Transverse colon (tissue), 4 donors: ENCODE measurements at regions not wholly inside any gene's neighbourhood (a gene's known extent, or its start where the extent isn't known, plus 50 kb on each side); places are given as distances from the start of the nearest gene placed in this dataset.

Experiments used
- DNase-seq: peaks from one replicate; pipeline ENCODE4 v3.0.0-alpha.2; 2019
- H3K27ac ChIP-seq, 4 donors: fragments of 200-600 bp; sonication (generic); 2 replicates each; pipeline ENCODE4 v1.5.1; 2016 to 2018; ENCODE audit warnings: inconsistent platforms in 4 of 4
- H3K27me3 ChIP-seq: fragments of 200-600 bp; sonication (generic); 2 replicates; pipeline ENCODE4 v1.5.1; 2017; ENCODE audit warnings: inconsistent platforms
- H3K36me3 ChIP-seq, 4 donors: fragments of 200-600 bp; sonication (generic); 2 replicates each; pipeline ENCODE4 v1.5.1; 2017 to 2019; ENCODE audit warnings: inconsistent platforms in 4 of 4
- H3K4me1 ChIP-seq, 4 donors: fragments of 200-600 bp; sonication (generic); 2 replicates each; pipeline ENCODE4 v1.5.1; 2017 to 2020; ENCODE audit warnings: inconsistent platforms in 4 of 4
- H3K4me3 ChIP-seq, 4 donors: fragments of 200-600 bp; sonication (generic); 1 replicate in 1 of 4; 2 replicates in 3 of 4; pipeline versions ENCODE4 v1.5.1 to v1.6.1; 2017 to 2019; ENCODE audit warnings: inconsistent platforms in 4 of 4
- H3K9me3 ChIP-seq, 2 donors: fragments of 200-600 bp; sonication (generic); 2 replicates each; pipeline ENCODE4 v1.5.1; 2017 to 2019; ENCODE audit warnings: inconsistent platforms in 2 of 2
- EP300 ChIP-seq: sonication (generic); formaldehyde crosslinking; IDR thresholded peaks from one replicate; pipeline ENCODE4 v1.6.1; 2017; ENCODE audit warnings: antibody characterized with exemption, low read depth
- POLR2A ChIP-seq: fragments of 450-650 bp; IDR thresholded peaks from one replicate; pipeline ENCODE4 v1.6.1; 2016; ENCODE audit warnings: antibody characterized with exemption, mild to moderate bottlenecking, moderate library complexity
- POLR2AphosphoS5 ChIP-seq, 3 donors: sonication (generic); formaldehyde crosslinking; IDR thresholded peaks; one replicate each; pipeline ENCODE4 v1.6.1; 2016; ENCODE audit warnings: antibody characterized with exemption in 3 of 3
- WGBS, 2 donors: methylation state at CpG; one replicate each; pipeline ENCODE4 v1.1.5; 2018; ENCODE audit warnings: low coverage in 1 of 2; 5-methylcytosine and 5-hydroxymethylcytosine counted together
- in situ Hi-C, 4 donors: fragments of 200-750 bp; cut with MboI; loops; one replicate each; pipeline versions ENCODE4 v1.15.0 to v1.15.1; 2017; ENCODE audit warnings: low sequenced_read_pairs in 3 of 4, low pct_ligation_motif_present in 1 of 4, low pct_unique_long_range_greater_than_20kb in 1 of 4
- intact Hi-C: fragments of 100-400 bp; cut with DNase I; formaldehyde crosslinking; loops from one replicate; pipeline ENCODE4 v1.15.1; 2023; ENCODE audit warnings: low total_unique reads
- TF ChIP-seq, protein P1 (sequence below), 5 experiments: fragments of 200-600 bp in 3 of 5; fragments of 450-650 bp in 2 of 5; sonication (generic) in 3 of 5; IDR thresholded peaks; 1 replicate in 2 of 5; 2 replicates in 3 of 5; pipeline ENCODE4 v1.5.1; 2016 to 2017; ENCODE audit warnings: antibody characterized with exemption in 5 of 5, inconsistent platforms in 3 of 5, mild to moderate bottlenecking in 2 of 5, moderate library complexity in 1 of 5

DNA sequence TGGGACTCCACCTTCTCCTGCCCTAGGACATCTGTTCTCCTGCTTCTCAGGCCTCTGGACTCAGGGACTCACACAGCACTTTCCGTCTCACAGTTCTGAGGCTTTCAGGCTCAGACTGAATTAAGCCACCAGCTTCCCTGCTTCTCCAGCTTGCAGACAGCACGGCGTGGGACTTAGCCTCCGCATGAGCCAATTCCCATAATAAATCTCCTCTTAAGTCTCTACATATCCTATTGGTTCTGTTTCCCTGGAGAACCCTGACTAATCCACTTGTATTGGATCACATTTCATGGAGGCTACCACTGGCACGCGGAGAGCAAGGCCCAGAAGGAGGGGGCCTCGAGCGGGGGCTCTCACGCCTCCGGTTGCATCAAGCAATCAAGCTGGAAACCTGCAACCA is 1313.6 kb downstream of the TBC1D22A start:
- H3K36me3 ChIP-seq, result no peaks in the 10 kb centered on the region
- no peak for DNase-seq
- intact Hi-C loops (no loop called here), in situ Hi-C loops (no loop called here)
- H3K27ac ChIP-seq, result no peak overlapping the region
- TF ChIP-seq POLR2A (no peak), POLR2AphosphoS5 (IDR thresholded peaks at IDR 0.05) (no peak), EP300 (no peak)
- TF ChIP-seq, protein P1, sequence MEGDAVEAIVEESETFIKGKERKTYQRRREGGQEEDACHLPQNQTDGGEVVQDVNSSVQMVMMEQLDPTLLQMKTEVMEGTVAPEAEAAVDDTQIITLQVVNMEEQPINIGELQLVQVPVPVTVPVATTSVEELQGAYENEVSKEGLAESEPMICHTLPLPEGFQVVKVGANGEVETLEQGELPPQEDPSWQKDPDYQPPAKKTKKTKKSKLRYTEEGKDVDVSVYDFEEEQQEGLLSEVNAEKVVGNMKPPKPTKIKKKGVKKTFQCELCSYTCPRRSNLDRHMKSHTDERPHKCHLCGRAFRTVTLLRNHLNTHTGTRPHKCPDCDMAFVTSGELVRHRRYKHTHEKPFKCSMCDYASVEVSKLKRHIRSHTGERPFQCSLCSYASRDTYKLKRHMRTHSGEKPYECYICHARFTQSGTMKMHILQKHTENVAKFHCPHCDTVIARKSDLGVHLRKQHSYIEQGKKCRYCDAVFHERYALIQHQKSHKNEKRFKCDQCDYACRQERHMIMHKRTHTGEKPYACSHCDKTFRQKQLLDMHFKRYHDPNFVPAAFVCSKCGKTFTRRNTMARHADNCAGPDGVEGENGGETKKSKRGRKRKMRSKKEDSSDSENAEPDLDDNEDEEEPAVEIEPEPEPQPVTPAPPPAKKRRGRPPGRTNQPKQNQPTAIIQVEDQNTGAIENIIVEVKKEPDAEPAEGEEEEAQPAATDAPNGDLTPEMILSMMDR (IDR thresholded peaks at IDR 0.05), result no peak
- no peaks in the 10 kb centered on the region for H3K27me3 ChIP-seq
- no peak overlapping the region for H3K4me3 ChIP-seq
- WGBS, 2 donors, result 74 to 100% methylated on average over 2 to 10 of the region's 10 CpGs
- H3K4me1 ChIP-seq, result no peaks in the 10 kb centered on the region
- no peaks in the 10 kb centered on the region for H3K9me3 ChIP-seq

GRCh38 chr22:48075604-48076003 is 1313.2 kb downstream of the TBC1D22A start:
- TF ChIP-seq EP300, result no peak
- TF ChIP-seq, protein P1 (IDR thresholded peaks at IDR 0.05), result no peak
- no peak for TF ChIP-seq POLR2A
- TF ChIP-seq POLR2AphosphoS5 (IDR thresholded peaks at IDR 0.05), result no peak
- Histone ChIP-seq H3K9me3 (no peaks in the 10 kb centered on the region), H3K27me3 (no peaks in the 10 kb centered on the region), H3K4me1 (no peaks in the 10 kb centered on the region), H3K4me3 (no peak overlapping the region), H3K27ac (no peak overlapping the region), H3K36me3 (no peaks in the 10 kb centered on the region)
- in situ Hi-C loops (no loop called here), intact Hi-C loops (no loop called here)
- DNase-seq, result no peak
- WGBS, 2 donors, result 92% methylated on average over 5 of the region's 5 CpGs; no CpG with 5 or more reads in 1 of the 2 donors

DNA sequence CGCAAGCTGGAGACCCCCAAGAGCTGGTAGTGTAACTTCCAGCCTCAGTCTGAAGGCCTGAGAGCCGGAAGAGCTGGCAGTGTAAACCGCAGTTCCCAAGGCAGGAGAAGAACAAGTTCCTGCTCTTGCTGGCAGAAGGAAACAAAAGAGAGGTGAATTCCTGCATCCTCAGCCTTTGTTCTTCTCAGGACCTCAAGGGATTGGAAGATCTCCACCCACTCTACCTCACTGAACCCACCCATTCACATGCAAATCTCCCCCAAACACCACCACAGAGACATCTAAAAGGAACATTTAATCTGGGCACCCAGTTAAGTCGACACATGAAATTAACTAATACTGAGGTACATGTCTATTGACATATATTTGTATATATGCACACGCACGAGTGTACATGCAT is 1310.3 kb downstream of the TBC1D22A start:
- H3K27ac ChIP-seq, result no peak overlapping the region
- H3K27me3 ChIP-seq, result no peaks in the 10 kb centered on the region
- intact Hi-C loops (no loop called here), in situ Hi-C loops (no loop called here)
- no peaks in the 10 kb centered on the region for H3K36me3 ChIP-seq
- no peaks in the 10 kb centered on the region for H3K9me3 ChIP-seq
- no peaks in the 10 kb centered on the region for H3K4me1 ChIP-seq
- 59 to 61% methylated on average over 3 to 6 of the region's 6 CpGs for WGBS, 2 donors
- TF ChIP-seq EP300 (no peak), POLR2A (no peak), POLR2AphosphoS5 (IDR thresholded peaks at IDR 0.05) (no peak)
- TF ChIP-seq, protein P1 (IDR thresholded peaks at IDR 0.05), result no peak
- DNase-seq, result no peak
- H3K4me3 ChIP-seq, result no peak overlapping the region

- in situ Hi-C loops (no loop called here), intact Hi-C loops (no loop called here)
- Histone ChIP-seq H3K27me3 (no peaks in the 10 kb centered on the region), H3K4me3 (no peak overlapping the region), H3K36me3 (no peaks in the 10 kb centered on the region), H3K4me1 (no peaks in the 10 kb centered on the region), H3K9me3 (no peaks in the 10 kb centered on the region), H3K27ac (no peak overlapping the region)
- 63 to 71% methylated on average over 2 to 7 of the region's 7 CpGs for WGBS, 2 donors
- TF ChIP-seq, protein P1 (IDR thresholded peaks at IDR 0.05), result no peak
- TF ChIP-seq POLR2AphosphoS5 (IDR thresholded peaks at IDR 0.05), result no peak
- TF ChIP-seq EP300, result no peak
- DNase-seq, result no peak
Observed at GRCh38 chr22:48071828-48072227, 1309.4 kb downstream of the TBC1D22A start.
